Retinal pigment epithelial cell (primary cell): ENCODE measurements at regions not wholly inside any gene's neighbourhood (a gene's known extent, or its start where the extent isn't known, plus 50 kb on each side); places are given as distances from the start of the nearest gene placed in this dataset.

Source experiments
- DNase-seq: peaks from one replicate; pipeline ENCODE4 v3.0.0-alpha.2; 2010; ENCODE audit warnings: low read depth
- H3K4me3 ChIP-seq: 2 replicates; pipeline ENCODE4 v1.5.1; 2011; ENCODE audit warnings: mild to moderate bottlenecking, low read length, control low read depth, moderate library complexity
- CTCF ChIP-seq: conservative IDR thresholded peaks from 2 replicates; pipeline ENCODE4 v1.5.1; 2011; ENCODE audit warnings: low read depth, low read length, control low read depth, inconsistent platforms

GRCh38 chr2:228669690-228670089, 488.2 kb upstream of the SPHKAP start:
- H3K4me3 ChIP-seq, result no peak overlapping the region
- no peak for DNase-seq
- TF ChIP-seq CTCF, result no peak

GRCh38 chr2:228665232-228665631, 483.7 kb upstream of the SPHKAP start:
- TF ChIP-seq CTCF, result no peak
- no peak for DNase-seq
- H3K4me3 ChIP-seq, result no peak overlapping the region

GRCh38 chr2:228658998-228659397, 477.5 kb upstream of the SPHKAP start:
- peak; percentile 73 for DNase-seq
- TF ChIP-seq CTCF, result no peak
- no peak overlapping the region for H3K4me3 ChIP-seq

- peak; percentile 60 for TF ChIP-seq CTCF
- no peak for DNase-seq
- no peak overlapping the region for H3K4me3 ChIP-seq
Measured at GRCh38 chr2:228657807-228658402, 476.4 kb upstream of the SPHKAP start.

GRCh38 chr2:228655331-228655730, 473.8 kb upstream of the SPHKAP start:
- no peak overlapping the region for H3K4me3 ChIP-seq
- no peak for TF ChIP-seq CTCF
- no peak for DNase-seq

- no peak for DNase-seq
- no peak for TF ChIP-seq CTCF
- H3K4me3 ChIP-seq, result no peak overlapping the region
Measured at GRCh38 chr2:228654707-228655106, 473.2 kb upstream of the SPHKAP start.

- no peak for TF ChIP-seq CTCF
- no peak overlapping the region for H3K4me3 ChIP-seq
- DNase-seq, result no peak
Measured at GRCh38 chr2:228653884-228654283, 472.4 kb upstream of the SPHKAP start.
